CD4-positive, alpha-beta T cell treated with Interleukin-6 at 100 ng/mL for 8 hours (primary cell): ENCODE measurements at regions not wholly inside any gene's neighbourhood (a gene's known extent, or its start where the extent isn't known, plus 50 kb on each side); places are given as distances from the start of the nearest gene placed in this dataset.

Experiments
- DNase-seq: peaks from one replicate; pipeline ENCODE4 v3.0.0-alpha.2; 2020; ENCODE audit warnings: mixed read lengths, low spot score

- DNase-seq: no peak
Measured at GRCh38 chr2:146227152-146228019, 1617.4 kb upstream of the ACVR2A start.

- DNase-seq: no peak
Measured at GRCh38 chr2:146226077-146226476, 1618.8 kb upstream of the ACVR2A start.

GRCh38 chr2:146221826-146222225 lies 1623.0 kb upstream of the ACVR2A start:
- no peak for DNase-seq

- no peak for DNase-seq
Measured at GRCh38 chr2:146220957-146221356, 1623.9 kb upstream of the ACVR2A start.

GRCh38 chr2:146214394-146214929 lies 1630.4 kb upstream of the ACVR2A start:
- no peak for DNase-seq

GRCh38 chr2:146213674-146214073 lies 1631.2 kb upstream of the ACVR2A start:
- no peak for DNase-seq

GRCh38 chr2:146212602-146213001 lies 1632.2 kb upstream of the ACVR2A start:
- no peak for DNase-seq

- DNase-seq: no peak
Measured at GRCh38 chr2:146209842-146210275, 1635.0 kb upstream of the ACVR2A start.

GRCh38 chr2:146207901-146208300 lies 1636.9 kb upstream of the ACVR2A start:
- DNase-seq: no peak

GRCh38 chr2:146207417-146207816 lies 1637.4 kb upstream of the ACVR2A start:
- no peak for DNase-seq

GRCh38 chr2:146203064-146203624 lies 1641.7 kb upstream of the ACVR2A start:
- DNase-seq: no peak

- no peak for DNase-seq
Measured at GRCh38 chr2:146193619-146194018, 1651.2 kb upstream of the ACVR2A start.

GRCh38 chr2:146189541-146189940 lies 1655.3 kb upstream of the ACVR2A start:
- DNase-seq: no peak

- no peak for DNase-seq
Measured at GRCh38 chr2:146173934-146174333, 1654.0 kb upstream of the ZEB2 start.

GRCh38 chr2:146161256-146161882 lies 1641.5 kb upstream of the ZEB2 start:
- DNase-seq: no peak

- DNase-seq: no peak
Measured at GRCh38 chr2:146158072-146158674, 1638.3 kb upstream of the ZEB2 start.

- no peak for DNase-seq
Measured at GRCh38 chr2:146147448-146148012, 1627.6 kb upstream of the ZEB2 start.

GRCh38 chr2:146143971-146144370 lies 1624.1 kb upstream of the ZEB2 start:
- DNase-seq: no peak

GRCh38 chr2:146138820-146139219 lies 1618.9 kb upstream of the ZEB2 start:
- no peak for DNase-seq

GRCh38 chr2:146135245-146135644 lies 1615.3 kb upstream of the ZEB2 start:
- DNase-seq: no peak

- DNase-seq: no peak
Measured at GRCh38 chr2:146131785-146132184, 1611.9 kb upstream of the ZEB2 start.

GRCh38 chr2:146131048-146131447 lies 1611.1 kb upstream of the ZEB2 start:
- DNase-seq: no peak
